Nephron progenitor cell (in vitro differentiated cells): ENCODE measurements at regions not wholly inside any gene's neighbourhood (a gene's known extent, or its start where the extent isn't known, plus 50 kb on each side); places are given as distances from the start of the nearest gene placed in this dataset.
A peak's percentile ranks its signal among the peaks of the same experiment; 100 is the strongest.

Experiments
- DNase-seq: peaks from one replicate; pipeline ENCODE4 v3.0.0; 2021
- H3K27ac Mint-ChIP-seq: 2 replicates; pipeline ENCODE4 v1.8.0; 2021; ENCODE audit warnings: mild to moderate bottlenecking, moderate library complexity, mixed read lengths
- H3K27me3 Mint-ChIP-seq: 2 replicates; pipeline ENCODE4 v1.8.0; 2021; ENCODE audit warnings: mild to moderate bottlenecking, low read depth, mixed read lengths; ENCODE audit not compliant: poor library complexity
- H3K36me3 Mint-ChIP-seq: 2 replicates; pipeline ENCODE4 v1.8.0; 2021; ENCODE audit warnings: low read depth, mixed read lengths
- H3K4me1 Mint-ChIP-seq: 2 replicates; pipeline ENCODE4 v1.8.0; 2021; ENCODE audit warnings: mixed read lengths
- H3K4me3 Mint-ChIP-seq: 2 replicates; pipeline ENCODE4 v1.8.0; 2021; ENCODE audit warnings: mild to moderate bottlenecking, moderate library complexity, mixed read lengths
- H3K9me3 Mint-ChIP-seq: 2 replicates; pipeline ENCODE4 v1.8.0; 2021; ENCODE audit warnings: mild to moderate bottlenecking, moderate library complexity, mixed read lengths
- CTCF ChIP-seq: fragments of 200-600 bp; sonication (generic); IDR thresholded peaks from 2 replicates; pipeline ENCODE4 v1.5.0; 2021; ENCODE audit warnings: antibody characterized with exemption

- no peak for TF ChIP-seq CTCF
- Mint-ChIP-seq H3K27me3 (no peaks in the 10 kb centered on the region), H3K4me3 (no peak overlapping the region), H3K4me1 (no peaks in the 10 kb centered on the region), H3K9me3 (peaks cover 13% of the 10 kb centered on the region), H3K36me3 (no peaks in the 10 kb centered on the region), H3K27ac (no peak overlapping the region)
- no peak for DNase-seq
Observed at GRCh38 chr21:19148056-19148455, 744.5 kb upstream of the TMPRSS15 start.

- no peaks in the 10 kb centered on the region for H3K27me3 Mint-ChIP-seq
- H3K4me3 Mint-ChIP-seq = no peak overlapping the region
- no peaks in the 10 kb centered on the region for H3K9me3 Mint-ChIP-seq
Observed at GRCh38 chr21:19171585-19171984, 768.0 kb upstream of the TMPRSS15 start.

DNA sequence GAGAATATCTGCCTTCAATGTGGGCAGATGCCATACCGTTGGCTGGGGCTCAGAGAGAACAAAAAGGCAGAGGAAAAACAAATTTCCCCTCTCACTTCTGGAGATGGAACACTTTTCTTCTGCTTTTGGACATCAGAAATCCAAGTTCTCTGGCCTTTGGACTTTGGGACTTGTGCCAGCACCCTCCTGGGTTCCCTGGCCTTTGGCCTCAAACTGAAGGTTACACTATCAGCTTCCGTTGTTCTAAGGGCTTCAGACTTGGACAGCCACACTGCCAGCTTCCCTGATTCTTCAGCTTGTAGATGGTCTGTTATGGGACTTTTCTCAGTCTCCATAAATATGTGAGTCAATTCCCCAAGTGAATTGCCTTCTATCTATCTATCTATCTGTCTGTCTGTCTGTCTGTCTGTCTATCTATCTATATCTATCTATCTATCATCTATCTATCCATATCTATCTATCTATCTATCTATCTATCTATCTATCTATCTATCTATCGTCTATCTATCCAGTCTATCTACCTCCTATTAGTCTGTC lies 778.1 kb upstream of the TMPRSS15 start:
- H3K4me3 Mint-ChIP-seq = no peak overlapping the region
- TF ChIP-seq CTCF = no peak
- peaks cover 4% of the 10 kb centered on the region for H3K9me3 Mint-ChIP-seq
- H3K27me3 Mint-ChIP-seq = no peaks in the 10 kb centered on the region
- no peak overlapping the region for H3K27ac Mint-ChIP-seq
- no peak for DNase-seq
- no peaks in the 10 kb centered on the region for H3K36me3 Mint-ChIP-seq
- peaks cover 7% of the 10 kb centered on the region for H3K4me1 Mint-ChIP-seq

More at GRCh38 chr21:19171585-19171984, 768.0 kb upstream of the TMPRSS15 start:
- Mint-ChIP-seq H3K27ac (peak overlapping the region; percentile 94), H3K4me1 (peaks cover 20% of the 10 kb centered on the region), H3K36me3 (no peaks in the 10 kb centered on the region)
- TF ChIP-seq CTCF = no peak
- no peak for DNase-seq

GRCh38 chr21:19197950-19198349 lies 794.4 kb upstream of the TMPRSS15 start:
- peaks cover 27% of the 10 kb centered on the region for H3K4me1 Mint-ChIP-seq
- H3K27ac Mint-ChIP-seq = peak overlapping the region; percentile 14
- no peak for TF ChIP-seq CTCF
- H3K9me3 Mint-ChIP-seq = no peaks in the 10 kb centered on the region
- DNase-seq = no peak
- peaks cover 6% of the 10 kb centered on the region for H3K27me3 Mint-ChIP-seq
- H3K36me3 Mint-ChIP-seq = no peaks in the 10 kb centered on the region
- H3K4me3 Mint-ChIP-seq = no peak overlapping the region

DNA sequence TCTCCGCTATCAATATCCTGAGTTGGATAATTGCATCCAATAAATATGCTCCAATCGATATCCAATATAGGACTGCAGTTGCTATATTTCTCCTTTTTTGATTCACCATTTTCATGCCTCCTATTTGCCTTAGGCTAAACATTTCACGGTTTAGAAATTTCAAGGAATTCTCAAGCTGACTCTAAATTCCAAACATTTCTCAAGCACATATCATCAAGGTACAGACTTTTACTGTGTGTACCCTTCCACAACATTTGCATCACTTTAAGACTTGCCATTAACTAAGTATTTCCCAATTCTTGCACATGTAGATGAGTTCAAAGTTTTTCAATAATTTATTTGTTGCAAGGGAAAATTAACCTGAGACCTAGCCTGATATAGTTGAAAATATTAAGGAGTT lies 795.2 kb upstream of the TMPRSS15 start:
- H3K4me1 Mint-ChIP-seq = peaks cover 27% of the 10 kb centered on the region

More for the DNA sequence above, 795.2 kb upstream of the TMPRSS15 start:
- H3K27ac Mint-ChIP-seq = no peak overlapping the region
- H3K27me3 Mint-ChIP-seq = peaks cover 8% of the 10 kb centered on the region
- no peaks in the 10 kb centered on the region for H3K9me3 Mint-ChIP-seq
- no peaks in the 10 kb centered on the region for H3K36me3 Mint-ChIP-seq
- TF ChIP-seq CTCF = no peak
- H3K4me3 Mint-ChIP-seq = no peak overlapping the region
- DNase-seq = no peak
